ENCODE measurements at regions not wholly inside any gene's neighbourhood (a gene's known extent, or its start where the extent isn't known, plus 50 kb on each side); places are given as distances from the start of the nearest gene placed in this dataset.

- DNase-seq: no peak
Observed at GRCh38 chr10:108130575-108130974, 966.1 kb upstream of the SORCS1 start.

- no peak for DNase-seq
Observed at GRCh38 chr10:108112218-108112617, 947.7 kb upstream of the SORCS1 start.

GRCh38 chr10:108104551-108105156 lies 940.1 kb upstream of the SORCS1 start:
- no peak for DNase-seq

- DNase-seq: no peak
Observed at GRCh38 chr10:108097258-108097657, 932.8 kb upstream of the SORCS1 start.

- DNase-seq: no peak
Observed at GRCh38 chr10:108095932-108096925, 931.7 kb upstream of the SORCS1 start.

GRCh38 chr10:108090476-108091215 lies 926.1 kb upstream of the SORCS1 start:
- no peak for DNase-seq

- DNase-seq: no peak
Observed at GRCh38 chr10:108086502-108086901, 922.0 kb upstream of the SORCS1 start.

- DNase-seq: no peak
Observed at GRCh38 chr10:108082596-108082995, 918.1 kb upstream of the SORCS1 start.

- DNase-seq: no peak
Observed at GRCh38 chr10:108078263-108078662, 913.8 kb upstream of the SORCS1 start.

- no peak for DNase-seq
Observed at GRCh38 chr10:108072466-108072865, 908.0 kb upstream of the SORCS1 start.

- no peak for DNase-seq
Observed at GRCh38 chr10:108070789-108071188, 906.3 kb upstream of the SORCS1 start.

- no peak for DNase-seq
Observed at GRCh38 chr10:108069096-108069495, 904.6 kb upstream of the SORCS1 start.

- DNase-seq: no peak
Observed at GRCh38 chr10:108064746-108065260, 900.3 kb upstream of the SORCS1 start.

- no peak for DNase-seq
Observed at GRCh38 chr10:108060246-108060645, 895.7 kb upstream of the SORCS1 start.

GRCh38 chr10:108055506-108055905 lies 891.0 kb upstream of the SORCS1 start:
- no peak for DNase-seq

- no peak for DNase-seq
Observed at GRCh38 chr10:108052981-108053380, 888.5 kb upstream of the SORCS1 start.

- DNase-seq: no peak
Observed at GRCh38 chr10:108051218-108051617, 886.7 kb upstream of the SORCS1 start.

- no peak for DNase-seq
Observed at GRCh38 chr10:108050626-108051025, 886.1 kb upstream of the SORCS1 start.

GRCh38 chr10:108049668-108050067 lies 885.2 kb upstream of the SORCS1 start:
- DNase-seq: no peak

- no peak for DNase-seq
Observed at GRCh38 chr10:108048898-108049297, 884.4 kb upstream of the SORCS1 start.

- DNase-seq: no peak
Observed at GRCh38 chr10:108039821-108040584, 875.5 kb upstream of the SORCS1 start.

GRCh38 chr10:108037061-108037460 lies 872.6 kb upstream of the SORCS1 start:
- no peak for DNase-seq
